HG03457 (cell line): ENCODE measurements at regions not wholly inside any gene's neighbourhood (a gene's known extent, or its start where the extent isn't known, plus 50 kb on each side); places are given as distances from the start of the nearest gene placed in this dataset.

ENCODE experiments used
- ATAC-seq: cut with Tn5 transposase; IDR thresholded peaks from one replicate; pipeline ENCODE4 v1.9.1; 2021; ENCODE audit warnings: moderate number of reproducible peaks; ENCODE audit not compliant: unreplicated experiment

GRCh38 chr3:180092889-180093288 is 56.2 kb upstream of the PEX5L start:
- no peak for ATAC-seq

GRCh38 chr3:180093535-180093934 is 56.8 kb upstream of the PEX5L start:
- ATAC-seq: no peak

GRCh38 chr3:180097626-180098025 is 60.9 kb upstream of the PEX5L start:
- no peak for ATAC-seq

- no peak for ATAC-seq
Observed at GRCh38 chr3:180102134-180102533, 65.4 kb upstream of the PEX5L start.

GRCh38 chr3:180102604-180103003 is 65.9 kb upstream of the PEX5L start:
- no peak for ATAC-seq

GRCh38 chr3:180116203-180116602 is 79.5 kb upstream of the PEX5L start:
- no peak for ATAC-seq

GRCh38 chr3:180116658-180117057 is 79.9 kb upstream of the PEX5L start:
- ATAC-seq: no peak

- ATAC-seq: no peak
Observed at GRCh38 chr3:180117381-180118163, 80.8 kb upstream of the PEX5L start.

- no peak for ATAC-seq
Observed at GRCh38 chr3:180119567-180119966, 82.8 kb upstream of the PEX5L start.

GRCh38 chr3:180123928-180124327 is 87.2 kb upstream of the PEX5L start:
- ATAC-seq: no peak

- ATAC-seq: no peak
Observed at GRCh38 chr3:180131169-180131568, 94.4 kb upstream of the PEX5L start.

- ATAC-seq: no peak
Observed at GRCh38 chr3:180135101-180135500, 98.4 kb upstream of the PEX5L start.

- no peak for ATAC-seq
Observed at GRCh38 chr3:180138871-180139270, 102.1 kb upstream of the PEX5L start.

GRCh38 chr3:180142041-180142440 is 105.3 kb upstream of the PEX5L start:
- no peak for ATAC-seq

- no peak for ATAC-seq
Observed at GRCh38 chr3:180142472-180142871, 105.7 kb upstream of the PEX5L start.

- ATAC-seq: no peak
Observed at GRCh38 chr3:180161770-180162169, 125.0 kb upstream of the PEX5L start.

- ATAC-seq: no peak
Observed at GRCh38 chr3:180175572-180175971, 138.8 kb upstream of the PEX5L start.

- no peak for ATAC-seq
Observed at GRCh38 chr3:180176059-180176458, 139.3 kb upstream of the PEX5L start.

GRCh38 chr3:180177255-180177654 is 140.5 kb upstream of the PEX5L start:
- ATAC-seq: no peak

- ATAC-seq: no peak
Observed at GRCh38 chr3:180179562-180179961, 142.8 kb upstream of the PEX5L start.

- ATAC-seq: no peak
Observed at GRCh38 chr3:180180795-180181194, 144.1 kb upstream of the PEX5L start.

GRCh38 chr3:180181387-180181786 is 144.7 kb upstream of the PEX5L start:
- no peak for ATAC-seq

- ATAC-seq: no peak
Observed at GRCh38 chr3:180183346-180183745, 146.6 kb upstream of the PEX5L start.
